Cerebellar nuclear complex (tissue), 1 donor: ENCODE measurements at regions not wholly inside any gene's neighbourhood (a gene's known extent, or its start where the extent isn't known, plus 50 kb on each side); places are given as distances from the start of the nearest gene placed in this dataset.

Experiments
- DNase-seq, 2 experiments: peaks; one replicate each; lab custom pipeline; 2025; lab: John Stamatoyannopoulos, UW

DNA sequence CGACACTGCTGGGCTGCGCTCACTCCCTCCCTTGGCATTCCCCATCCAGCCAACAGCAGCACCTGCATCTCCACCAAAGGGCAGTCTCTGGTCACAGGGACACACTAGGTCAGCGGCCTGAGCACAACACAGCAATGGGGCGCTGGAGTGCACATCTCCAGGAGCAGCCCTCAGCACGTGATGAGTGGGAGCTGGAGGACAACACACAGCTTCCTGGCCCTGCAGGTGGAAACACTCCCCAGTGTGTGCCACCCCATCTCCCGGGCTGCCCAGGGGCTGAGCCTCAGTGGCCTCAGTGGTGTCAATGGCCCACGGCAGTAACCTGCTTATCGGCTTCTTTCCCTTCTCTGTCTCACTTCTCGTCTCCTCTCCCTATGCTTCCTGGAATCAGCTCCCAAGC, 96.8 kb upstream of the VSTM2B start:
- DNase-seq: no peak

GRCh38 chr19:29429581-29429980, 96.2 kb upstream of the VSTM2B start:
- DNase-seq: no peak

DNA sequence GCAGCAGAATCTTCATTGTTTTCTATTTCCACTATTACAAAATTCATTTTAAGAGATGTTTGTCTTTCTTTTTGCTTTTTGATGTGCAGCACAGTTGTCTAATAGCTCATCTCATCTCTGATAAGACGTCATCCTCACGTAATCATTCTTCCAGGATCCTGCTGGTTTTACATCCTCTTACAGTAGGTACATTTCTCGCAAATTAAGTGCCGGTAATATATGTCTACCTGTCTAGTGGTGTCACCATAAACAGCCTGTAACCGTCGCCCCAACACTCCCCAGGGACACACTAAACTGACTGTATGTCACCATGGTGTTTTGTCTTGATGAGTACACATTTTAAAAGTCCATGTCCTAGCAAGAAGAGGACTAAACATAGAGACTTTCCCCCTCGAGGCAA, 94.5 kb upstream of the VSTM2B start:
- no peak for DNase-seq

DNA sequence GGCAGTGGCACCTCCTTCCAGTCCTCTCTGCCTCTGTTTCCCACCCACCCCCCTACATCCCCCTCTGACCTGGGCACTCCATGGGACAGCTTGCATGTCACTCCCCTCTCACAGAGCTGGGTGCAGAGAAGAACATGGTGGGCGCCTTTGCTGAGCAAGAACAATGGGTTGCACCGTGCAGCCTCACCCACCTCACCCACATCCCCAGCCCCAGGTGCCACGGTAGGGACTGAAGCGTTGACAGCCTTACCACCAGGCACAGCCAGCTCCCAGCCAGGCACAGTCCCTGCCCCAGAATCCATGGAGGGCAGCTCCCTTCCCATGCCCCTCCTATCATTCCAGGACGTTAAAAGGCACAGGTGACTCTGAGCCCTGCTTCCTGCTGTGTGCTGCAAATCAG, 93.1 kb upstream of the VSTM2B start:
- no peak for DNase-seq

GRCh38 chr19:29436591-29437103, 89.1 kb upstream of the VSTM2B start:
- no peak for DNase-seq

GRCh38 chr19:29439021-29439420, 86.8 kb upstream of the VSTM2B start:
- DNase-seq: no peak

DNA sequence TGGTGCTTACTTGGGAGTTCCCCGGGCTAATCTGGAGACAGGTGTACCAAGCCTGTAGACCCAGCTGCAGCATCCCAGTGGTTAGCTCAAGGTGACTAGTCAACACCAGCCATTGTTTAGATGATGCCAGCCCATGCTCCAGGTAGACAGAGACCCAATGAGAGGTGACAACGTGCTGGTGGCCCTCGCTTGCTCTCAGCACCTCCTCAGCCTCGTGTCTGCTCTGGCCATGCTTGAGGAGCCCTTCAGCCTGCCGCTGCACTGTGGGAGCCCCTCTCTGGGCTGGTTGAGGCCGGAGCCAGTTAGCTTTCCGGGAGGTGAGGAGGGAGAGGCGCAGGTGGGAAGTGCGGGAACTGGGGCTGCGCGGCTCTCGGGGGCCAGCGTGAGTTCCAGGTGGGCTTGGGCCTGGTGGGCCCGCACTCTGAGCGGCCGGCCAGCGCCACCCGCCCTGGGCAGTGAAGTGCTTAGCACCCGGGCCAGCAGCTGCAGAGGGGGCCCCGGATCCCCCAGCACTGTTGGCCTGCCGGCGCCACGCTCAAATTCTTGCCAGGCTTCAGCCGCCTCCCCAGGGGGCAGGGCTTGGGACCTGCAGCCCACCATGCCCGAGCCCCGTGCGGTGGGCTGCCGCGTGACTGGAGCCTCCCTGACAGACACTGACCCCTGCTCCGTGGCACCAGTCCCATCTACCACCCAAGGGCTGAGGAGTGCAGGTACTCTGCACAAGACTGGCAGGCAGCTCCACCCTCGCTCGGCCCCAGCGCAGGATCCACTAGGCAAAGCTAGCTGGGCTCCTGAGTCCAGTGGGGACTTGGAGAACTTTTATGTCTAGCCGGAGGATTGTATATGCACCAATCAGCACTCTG, 85.9 kb upstream of the VSTM2B start:
- no peak for DNase-seq

DNA sequence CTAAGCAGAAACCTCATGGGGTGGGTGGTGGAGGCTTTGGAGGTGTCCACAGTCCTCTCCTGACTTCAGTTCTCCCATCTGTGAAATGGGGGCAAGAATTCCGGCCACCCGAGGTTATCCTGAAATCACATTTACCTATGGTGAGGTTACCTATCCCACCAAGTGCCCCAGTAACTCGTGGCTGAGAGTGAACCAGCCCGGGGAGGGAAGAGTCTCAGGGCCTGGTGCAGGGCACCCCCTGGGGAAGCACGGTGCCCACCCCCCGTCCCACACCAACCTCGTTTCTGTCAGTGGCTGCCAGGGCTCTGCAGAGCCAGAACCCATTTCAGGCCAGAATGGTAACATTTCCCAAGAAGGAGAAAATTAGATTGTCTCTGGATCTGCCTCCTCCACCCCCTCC, 83.7 kb upstream of the VSTM2B start:
- DNase-seq: no peak

GRCh38 chr19:29442910-29443309, 82.9 kb upstream of the VSTM2B start:
- DNase-seq: no peak

DNA sequence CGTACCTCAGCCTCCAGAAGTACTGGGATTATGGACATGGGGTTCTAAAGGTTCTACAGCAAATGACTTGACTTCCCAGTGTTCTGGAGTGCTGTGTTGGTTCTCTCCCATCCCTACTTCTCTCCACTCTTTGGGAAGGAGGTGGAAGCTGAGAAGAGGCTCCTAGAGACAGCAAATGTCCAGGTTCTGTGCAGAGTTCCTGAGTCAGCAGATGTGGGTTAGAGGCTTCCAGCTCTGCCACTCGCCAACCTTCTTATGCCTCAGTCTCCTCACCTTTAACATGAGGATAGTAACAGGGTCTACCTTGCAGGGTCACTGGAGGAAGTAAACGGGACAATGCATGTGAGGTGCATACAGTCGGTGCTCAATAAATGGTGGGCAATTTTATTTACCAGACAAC, 80.5 kb upstream of the VSTM2B start:
- no peak for DNase-seq

DNA sequence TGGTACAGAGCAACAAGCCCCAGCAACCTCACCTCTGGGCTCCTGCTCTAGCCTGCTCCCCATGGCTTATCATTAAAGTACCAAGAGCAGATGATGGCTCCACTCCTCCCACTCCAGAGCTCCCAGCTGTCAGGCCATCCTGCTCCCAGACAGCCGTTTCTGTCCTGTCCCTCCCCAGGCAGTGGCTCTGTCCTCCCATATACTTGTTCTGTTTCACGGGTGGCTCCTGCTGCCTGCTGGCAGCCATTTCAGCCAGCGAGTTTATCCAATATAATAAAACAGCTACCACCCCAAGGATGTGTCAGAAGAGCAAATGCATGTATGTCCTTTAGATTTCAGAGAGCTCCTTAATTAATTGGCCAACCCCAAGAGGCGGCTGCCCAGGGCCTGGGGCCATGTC, 79.4 kb upstream of the VSTM2B start:
- no peak for DNase-seq

GRCh38 chr19:29448046-29448445, 77.7 kb upstream of the VSTM2B start:
- no peak for DNase-seq

DNA sequence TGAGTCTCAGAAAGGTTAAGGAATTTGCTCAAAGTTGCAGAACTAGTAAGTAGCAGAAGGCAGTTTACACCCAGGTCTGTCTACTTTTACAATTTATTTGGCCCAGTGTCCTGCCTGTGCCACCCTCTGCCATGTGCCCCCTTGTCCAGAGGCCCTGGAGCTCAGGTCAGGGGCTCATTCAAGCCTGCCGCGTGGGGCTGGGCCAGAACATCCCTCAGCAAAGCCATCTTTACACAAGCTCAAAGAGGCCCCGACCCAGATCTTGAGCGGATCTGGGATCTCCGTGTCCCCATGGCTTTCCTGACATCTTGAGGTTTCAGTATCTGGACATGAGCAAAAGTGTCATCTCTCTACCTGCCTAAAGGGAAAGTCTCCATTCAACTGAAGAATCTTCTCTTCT, 76.4 kb upstream of the VSTM2B start:
- no peak for DNase-seq

DNA sequence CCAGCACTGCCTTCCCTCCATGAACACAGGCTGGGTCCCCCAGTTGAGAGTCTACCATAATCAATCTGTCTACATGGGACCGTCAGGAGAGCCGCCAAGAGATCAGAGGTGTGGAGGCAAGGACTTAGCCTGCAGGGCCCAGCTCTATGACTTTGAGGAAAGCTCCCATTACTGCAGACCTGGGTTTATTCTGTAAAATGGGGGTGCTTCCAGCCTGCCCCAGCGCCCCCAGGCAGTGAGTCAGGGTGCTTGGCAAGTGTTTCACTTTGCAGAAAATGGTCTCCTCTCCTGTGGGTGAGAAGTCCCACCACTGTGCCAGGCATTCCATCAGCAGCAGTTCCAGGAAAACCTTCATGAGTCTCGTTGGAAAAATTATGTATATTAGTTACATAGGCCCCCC, 75.5 kb upstream of the VSTM2B start:
- DNase-seq: no peak

GRCh38 chr19:29450812-29451211, 75.0 kb upstream of the VSTM2B start:
- DNase-seq: no peak

- no peak for DNase-seq
These were observed 71.7 kb upstream of the VSTM2B start for GRCh38 chr19:29454109-29454508.

DNA sequence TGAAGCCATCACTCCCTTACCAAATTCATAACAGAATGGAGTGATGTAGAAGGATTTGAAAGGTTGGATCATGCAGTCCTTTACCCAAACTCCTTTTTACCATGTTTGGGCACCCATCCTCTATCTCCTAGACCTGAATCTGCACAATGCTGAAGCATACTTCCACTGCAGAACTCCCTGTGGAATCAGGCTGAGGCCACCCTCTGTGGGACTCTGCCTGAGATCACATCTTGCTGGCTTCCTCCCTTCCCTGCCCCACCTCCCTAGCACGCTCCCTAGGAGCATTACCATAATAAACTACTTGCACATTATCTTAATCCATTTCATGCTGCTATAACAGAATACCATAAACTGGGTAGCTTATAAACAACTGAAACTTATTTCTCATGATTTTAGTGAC, 68.4 kb upstream of the VSTM2B start:
- DNase-seq: no peak

GRCh38 chr19:29467824-29468401, 57.9 kb upstream of the VSTM2B start:
- DNase-seq: no peak

GRCh38 chr19:29475469-29475868, 50.3 kb upstream of the VSTM2B start:
- no peak for DNase-seq
